Stimulated activated CD4-positive, alpha-beta T cell treated with anti-CD3 and anti-CD28 coated beads, Interleukin-2, amount 100 ng/mL, for 4 hours (primary cell): ENCODE measurements at regions not wholly inside any gene's neighbourhood (a gene's known extent, or its start where the extent isn't known, plus 50 kb on each side); places are given as distances from the start of the nearest gene placed in this dataset.
"Not testable (repeated sequence)": the region's sequence is repeated elsewhere in the genome, so short reads cannot be mapped to it uniquely, and the experiment has no call there.

Source experiments
- DNase-seq: peaks from one replicate; pipeline ENCODE4 v3.0.0-alpha.2; 2020; ENCODE audit warnings: low read depth

DNA sequence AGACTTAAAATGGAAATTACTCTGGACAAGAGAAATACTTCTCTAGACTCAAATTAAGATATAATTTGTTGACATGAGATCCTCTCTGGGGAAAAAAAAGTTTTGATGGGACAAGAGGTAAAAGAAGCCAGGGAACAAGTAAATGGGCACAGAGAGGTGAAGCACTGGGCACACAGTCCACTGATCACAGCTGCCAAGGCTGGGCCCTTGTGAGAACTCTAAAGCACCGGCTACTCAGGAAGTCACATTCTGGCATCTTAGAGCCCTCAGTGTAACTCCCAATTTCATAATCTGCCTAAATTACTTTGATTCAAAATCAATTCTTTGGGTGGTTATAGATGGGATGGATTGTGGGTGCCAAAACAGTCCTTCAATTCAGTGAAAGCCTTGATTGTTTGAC is 123.2 kb upstream of the CACNA2D1 start:
- DNase-seq = no peak

DNA sequence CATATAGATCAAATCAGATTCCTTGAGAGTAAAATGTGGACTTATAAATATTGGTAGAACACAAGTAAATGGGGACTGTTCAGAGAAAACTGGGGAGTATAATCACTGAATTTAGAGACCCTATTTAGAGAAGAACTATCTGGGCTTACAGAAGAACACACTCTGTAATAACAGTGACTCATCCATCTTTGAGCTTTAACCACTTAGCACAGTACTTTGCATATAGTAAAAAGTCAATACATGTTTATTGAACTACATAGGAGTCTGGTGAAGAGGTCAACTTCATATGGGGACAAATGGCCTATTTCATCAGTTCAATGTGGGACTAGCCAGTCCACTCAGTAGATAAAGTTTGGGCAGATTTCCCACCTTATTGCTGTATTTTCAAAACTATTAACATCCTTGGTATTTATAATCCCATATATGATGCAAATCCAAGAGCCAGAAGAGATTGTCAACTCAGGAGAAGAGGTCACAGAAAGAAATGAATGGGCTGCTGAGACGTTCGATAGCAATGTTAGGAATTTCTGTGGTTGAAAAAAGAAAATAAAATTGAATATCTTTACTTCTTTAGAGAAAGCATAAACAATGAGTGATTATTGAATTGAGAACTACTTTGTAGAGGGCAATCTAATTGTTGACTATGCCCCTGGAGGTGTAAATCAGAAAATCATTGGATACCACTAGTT is 119.3 kb upstream of the CACNA2D1 start:
- no peak for DNase-seq

- no peak for DNase-seq
Observed at GRCh38 chr7:82559193-82559805, 115.7 kb upstream of the CACNA2D1 start.

DNA sequence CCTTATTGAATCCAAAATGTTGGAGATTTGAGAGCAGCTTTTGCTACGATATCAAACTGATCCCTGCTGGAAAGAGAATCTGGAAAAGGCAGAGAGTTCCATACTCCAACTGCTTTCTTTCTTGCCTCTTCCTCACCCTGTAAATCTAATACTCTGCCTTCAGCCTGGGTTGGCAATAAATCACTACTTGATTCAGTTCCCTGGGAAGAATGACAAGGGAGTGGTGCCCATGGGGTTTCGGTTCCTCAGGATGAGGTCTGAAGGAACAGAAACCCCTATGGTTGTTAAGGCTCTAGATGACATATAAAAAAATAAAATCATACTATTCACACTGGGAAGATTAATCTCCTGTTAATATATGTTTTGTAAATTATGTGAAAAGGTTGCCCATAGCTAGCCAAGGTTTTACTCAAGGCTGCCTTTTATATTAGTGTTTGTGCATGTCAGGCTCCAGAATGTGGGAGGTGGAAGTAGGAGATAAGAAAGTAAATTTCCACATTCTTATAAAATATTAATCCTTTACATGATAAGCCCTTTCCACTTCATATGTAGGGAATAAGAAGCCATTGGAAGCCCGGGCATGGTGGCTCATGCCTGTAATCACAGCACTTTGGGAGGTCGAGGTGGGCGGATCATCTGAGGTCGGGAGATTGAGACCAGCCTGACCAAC is 106.2 kb upstream of the CACNA2D1 start:
- DNase-seq = no peak

DNA sequence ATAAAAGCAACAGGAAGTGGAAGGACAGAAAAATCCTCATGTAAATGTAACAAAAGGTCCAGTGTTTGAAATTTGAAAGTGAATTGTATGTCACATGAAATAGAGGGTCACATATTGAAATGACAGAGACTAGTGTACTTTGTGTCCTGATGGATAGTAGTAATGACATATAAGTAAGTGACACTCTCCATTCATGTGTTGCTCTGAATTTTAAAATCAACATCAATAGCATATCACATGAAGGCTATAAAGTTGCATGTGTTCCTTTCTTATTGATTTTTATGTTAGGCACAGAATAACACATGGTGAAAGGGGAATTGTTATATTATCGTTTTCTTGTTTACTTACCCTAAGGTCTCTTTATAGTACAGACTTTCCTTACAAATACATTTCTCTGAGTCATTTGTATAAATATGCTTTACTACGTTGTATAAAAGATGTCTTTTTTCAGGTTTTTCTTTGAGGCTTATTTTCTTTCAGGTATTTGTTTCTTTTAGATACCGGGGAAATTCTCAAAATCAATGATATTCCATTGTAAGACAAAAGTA is 104.6 kb upstream of the CACNA2D1 start:
- no peak for DNase-seq

DNA sequence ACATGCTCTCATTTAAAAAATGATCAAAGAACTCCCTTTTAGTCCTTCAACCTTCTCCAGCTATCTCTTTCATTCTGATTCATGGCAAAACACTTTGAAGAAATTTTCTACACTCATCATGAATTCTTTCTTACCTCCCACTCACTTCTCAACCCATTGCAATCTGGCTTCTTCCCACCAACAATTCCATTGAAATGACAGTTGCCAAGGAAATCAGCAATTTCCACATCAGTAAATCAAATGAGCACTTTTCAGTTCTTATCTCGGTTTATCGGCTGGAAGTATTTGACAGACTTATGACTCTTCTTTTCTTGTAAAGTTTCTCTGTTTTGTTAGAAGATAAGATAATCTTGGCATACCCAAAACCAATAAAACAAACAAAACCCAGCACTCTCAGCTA is 99.1 kb upstream of the CACNA2D1 start:
- no peak for DNase-seq

GRCh38 chr7:82539969-82540368 is 96.4 kb upstream of the CACNA2D1 start:
- DNase-seq = no peak

DNA sequence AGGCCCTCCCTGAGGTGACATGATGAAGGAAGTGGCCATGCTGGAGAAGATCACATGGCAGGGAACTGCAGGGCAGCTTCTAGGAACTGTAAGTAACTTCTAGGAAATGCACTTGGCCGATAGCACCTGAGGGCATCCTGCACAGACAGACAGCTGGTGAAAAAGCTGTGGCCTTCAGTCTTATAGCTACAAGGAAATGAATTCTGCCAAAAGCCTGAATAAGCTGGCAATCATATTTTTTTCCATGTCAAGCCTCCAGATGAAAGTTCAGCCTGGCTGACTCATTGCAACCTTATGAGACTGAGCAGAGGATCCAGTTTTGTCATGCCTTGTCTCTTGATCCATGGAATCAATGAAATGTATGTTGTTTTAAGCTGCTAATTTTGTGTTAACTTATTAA is 91.1 kb upstream of the CACNA2D1 start:
- DNase-seq = no peak

GRCh38 chr7:82530361-82530760 is 86.8 kb upstream of the CACNA2D1 start:
- DNase-seq = no peak

DNA sequence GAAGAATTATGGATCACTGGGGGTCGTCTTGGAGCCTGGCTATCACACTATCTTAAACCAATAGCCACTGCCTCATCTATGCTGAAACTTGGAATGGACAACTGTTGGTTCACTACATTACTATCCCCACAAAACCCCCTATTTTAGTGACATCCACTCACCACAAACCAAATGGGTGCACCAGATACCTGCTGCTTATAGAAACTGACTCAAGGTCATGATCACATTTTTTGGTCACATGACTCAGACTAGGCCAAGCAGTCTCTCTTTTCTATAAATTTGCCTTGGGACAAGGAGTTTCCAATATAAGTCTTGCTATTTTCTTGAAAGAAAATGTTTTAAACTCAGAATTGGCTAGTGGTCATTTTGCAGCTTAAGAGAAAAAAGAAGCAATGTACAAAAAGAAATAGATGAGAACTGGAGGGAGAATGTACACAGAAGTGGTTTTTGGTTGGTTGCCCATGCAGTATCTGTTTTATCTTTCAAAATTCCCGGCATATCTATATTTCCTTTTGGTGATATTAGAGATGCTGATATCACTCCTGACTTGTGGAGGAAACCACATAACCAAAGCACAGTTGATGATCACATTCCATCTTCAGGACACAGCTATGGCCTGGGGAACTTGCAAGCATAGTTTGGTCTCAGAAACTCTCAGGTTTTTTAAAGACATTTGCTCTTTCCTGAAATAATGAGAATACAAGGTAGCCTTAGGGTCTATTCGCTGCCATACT is 85.2 kb upstream of the CACNA2D1 start:
- DNase-seq = no peak

- no peak for DNase-seq
Observed at GRCh38 chr7:82527851-82528250, 84.3 kb upstream of the CACNA2D1 start.

DNA sequence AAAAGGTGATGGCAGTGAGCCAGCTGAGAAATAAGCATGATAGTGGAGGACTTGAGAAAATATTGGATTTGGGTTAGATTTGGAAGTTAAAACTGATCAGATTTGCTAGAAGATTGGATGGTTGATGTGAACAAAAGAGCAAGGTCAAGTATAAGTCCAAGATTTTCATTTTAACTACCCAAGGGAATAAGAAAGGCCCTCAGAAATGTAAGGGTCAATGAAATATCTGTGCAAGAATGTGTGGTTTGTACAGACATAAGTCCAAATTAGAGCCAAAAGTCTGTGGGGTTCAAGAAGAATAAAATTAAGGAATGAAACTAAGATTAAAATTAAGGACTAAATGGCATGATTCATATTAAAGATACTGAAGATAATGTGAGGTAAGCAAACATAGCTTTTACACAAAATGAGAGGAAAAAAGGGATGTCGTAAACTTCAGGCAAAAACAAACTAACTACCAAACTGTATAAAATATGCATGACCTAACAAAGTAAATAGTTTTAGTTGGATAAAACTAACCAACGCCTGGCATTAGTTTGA is 78.4 kb upstream of the CACNA2D1 start:
- no peak for DNase-seq

GRCh38 chr7:82517050-82517449 is 73.5 kb upstream of the CACNA2D1 start:
- DNase-seq = no peak

GRCh38 chr7:82511542-82511941 is 68.0 kb upstream of the CACNA2D1 start:
- no peak for DNase-seq

DNA sequence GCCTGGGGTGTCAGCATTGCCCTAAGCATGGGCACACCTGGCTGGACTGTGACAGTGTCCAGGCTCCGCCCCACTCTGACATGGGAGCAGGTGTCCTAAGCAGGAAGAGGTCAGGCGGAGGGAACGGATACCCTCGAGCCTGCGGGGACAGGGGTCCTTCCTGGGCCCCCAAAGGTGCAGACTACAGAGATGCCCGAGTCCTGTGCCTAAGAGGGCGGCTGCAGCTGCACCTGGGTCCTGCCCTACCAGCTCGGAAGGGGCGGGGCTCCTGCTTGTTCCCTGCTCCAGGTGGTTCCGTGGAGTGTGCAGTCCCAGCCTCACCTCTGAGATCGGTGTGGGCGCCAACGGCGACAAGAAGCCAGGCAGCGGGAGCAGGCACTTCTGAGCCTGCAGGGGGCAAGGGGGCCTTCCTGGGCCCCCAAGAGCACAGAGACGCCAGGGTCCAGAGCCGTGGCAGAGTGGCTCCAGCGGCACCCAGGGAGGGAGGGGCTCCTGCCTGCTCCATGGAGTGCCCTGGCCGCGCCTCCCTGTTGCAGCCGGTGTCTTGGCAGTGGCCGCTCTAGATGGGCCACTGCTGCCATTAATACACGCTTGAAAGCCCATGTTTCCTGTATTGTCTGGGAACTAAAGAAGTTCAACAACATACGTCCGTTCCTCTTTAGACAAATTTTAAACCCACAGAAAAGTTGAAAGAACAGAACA is 64.5 kb upstream of the CACNA2D1 start:
- DNase-seq = no peak

DNA sequence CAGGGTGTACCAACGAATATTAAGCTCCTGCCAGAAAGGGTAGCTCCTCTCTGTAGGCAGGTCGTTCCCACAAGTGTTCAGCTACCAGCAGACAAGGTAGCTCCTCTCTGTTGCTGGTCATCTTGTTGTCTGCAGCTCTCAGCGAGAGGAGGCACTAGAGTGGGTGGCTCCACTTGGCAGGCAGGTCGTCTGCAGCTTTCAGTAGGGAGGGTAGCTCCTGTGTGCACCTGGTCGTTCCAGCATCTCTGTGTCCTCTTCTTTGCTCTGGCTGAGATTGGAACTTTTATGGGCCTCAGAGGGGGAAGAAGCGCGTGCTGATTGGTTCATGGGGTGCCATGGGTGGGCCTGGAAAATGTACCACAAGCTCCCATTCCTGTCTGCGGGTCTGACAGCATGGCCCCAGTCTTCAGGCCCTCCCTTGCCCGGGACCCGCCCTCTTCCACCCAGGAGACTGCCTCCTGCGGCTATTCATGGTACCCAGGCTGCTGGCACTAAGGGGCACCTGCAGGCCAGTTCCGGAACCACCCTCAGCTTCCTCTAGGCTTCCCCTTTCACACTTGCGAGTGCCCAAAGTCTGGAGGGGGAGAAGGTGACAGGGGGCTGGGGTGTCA is 63.9 kb upstream of the CACNA2D1 start:
- DNase-seq = no peak

GRCh38 chr7:82506702-82507101 is 63.1 kb upstream of the CACNA2D1 start:
- no peak for DNase-seq

DNA sequence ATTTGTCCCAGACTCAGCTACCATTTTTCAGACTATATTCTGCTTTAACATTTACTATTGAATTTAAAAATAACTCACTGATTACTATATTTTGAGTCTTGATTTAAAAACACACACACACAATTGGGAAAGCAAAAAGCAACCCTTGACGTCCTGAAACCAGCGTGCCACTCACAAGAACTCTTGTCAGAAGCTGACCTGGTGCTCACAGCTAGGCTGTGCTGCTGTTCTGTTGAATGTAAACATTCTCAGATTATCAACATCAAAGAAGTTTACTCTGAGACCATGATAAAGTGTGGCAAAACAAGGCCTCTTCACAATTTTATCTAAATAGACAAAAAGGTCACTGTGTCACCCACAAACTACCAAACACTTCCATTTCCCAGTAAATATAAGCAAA is 62.6 kb upstream of the CACNA2D1 start:
- no peak for DNase-seq

- DNase-seq = no peak
Observed at GRCh38 chr7:82501346-82501745, 57.8 kb upstream of the CACNA2D1 start.

DNA sequence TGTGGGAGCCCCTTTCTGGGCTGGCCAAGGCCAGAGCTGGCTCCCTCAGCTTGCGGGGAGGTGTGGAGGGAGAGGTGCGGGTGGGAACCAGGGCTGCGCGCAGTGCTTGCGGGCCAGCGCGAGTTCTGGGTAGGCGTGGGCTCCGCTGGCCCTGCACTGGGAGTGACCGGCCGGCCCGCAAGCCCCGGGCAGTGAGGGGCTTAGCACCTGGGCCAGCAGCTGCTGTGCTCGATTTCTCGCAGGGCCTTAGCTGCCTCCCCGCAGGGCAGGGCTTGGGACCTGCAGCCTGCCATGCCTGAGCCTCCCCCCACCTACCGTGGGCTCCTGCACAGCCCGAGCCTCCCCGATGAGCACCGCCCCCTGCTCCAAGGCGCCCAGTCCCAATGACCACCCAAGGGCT is 56.0 kb upstream of the CACNA2D1 start:
- DNase-seq = not testable (repeated sequence)

GRCh38 chr7:82494420-82494819 is 50.8 kb upstream of the CACNA2D1 start:
- no peak for DNase-seq
